Stimulated activated naive CD4-positive, alpha-beta T cell treated with Interleukin-2 at 50 U/mL for 16 hours (primary cell): ENCODE measurements at regions not wholly inside any gene's neighbourhood (a gene's known extent, or its start where the extent isn't known, plus 50 kb on each side); places are given as distances from the start of the nearest gene placed in this dataset.

Experiments
- DNase-seq: peaks from one replicate; lab custom pipeline; 2025; lab: John Stamatoyannopoulos, UW

DNA sequence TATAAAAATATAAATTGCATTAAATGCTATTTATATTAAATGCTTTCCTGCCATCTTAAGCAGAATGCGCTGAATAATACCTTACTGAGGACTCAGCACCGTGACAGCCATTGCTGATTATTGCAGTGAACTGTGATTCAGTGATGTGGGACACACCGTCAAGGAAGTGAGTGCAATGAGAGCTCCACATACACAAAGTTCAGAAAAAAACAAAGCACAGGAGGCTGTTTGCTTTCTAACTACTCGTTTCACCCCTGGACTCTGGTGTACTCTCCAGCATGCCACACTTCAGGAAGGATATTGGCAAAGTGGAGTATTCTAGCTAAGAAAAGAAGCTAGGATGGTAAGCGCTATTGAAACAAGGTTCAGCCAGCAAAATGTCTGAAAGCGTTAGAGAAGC, 57.4 kb upstream of the CXADR start:
- no peak for DNase-seq

- no peak for DNase-seq
These were observed 54.6 kb upstream of the CXADR start for GRCh38 chr21:17458279-17458678.

GRCh38 chr21:17460094-17460493, 52.7 kb upstream of the CXADR start:
- no peak for DNase-seq

DNA sequence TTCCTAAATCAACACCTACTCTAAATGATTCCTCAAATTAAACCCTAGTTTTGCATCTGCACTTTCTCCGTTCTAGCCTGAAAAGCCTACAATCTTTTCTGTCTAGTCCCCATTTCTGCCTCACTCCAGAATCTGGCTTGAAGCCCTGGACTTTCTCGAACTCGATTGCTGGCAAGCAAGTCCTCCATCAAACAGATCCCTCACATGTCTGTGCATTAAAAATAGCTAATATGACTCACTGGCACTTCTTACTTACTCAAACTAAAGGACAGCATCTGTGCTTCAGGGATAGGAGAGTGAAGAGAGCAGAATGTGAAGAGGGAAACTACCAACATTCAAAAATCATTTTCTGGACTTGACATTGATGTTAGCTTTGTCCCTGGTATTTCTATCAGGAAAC, 51.8 kb upstream of the CXADR start:
- no peak for DNase-seq

- DNase-seq, result no peak
These were observed 51.3 kb upstream of the CXADR start for GRCh38 chr21:17461582-17461981.

DNA sequence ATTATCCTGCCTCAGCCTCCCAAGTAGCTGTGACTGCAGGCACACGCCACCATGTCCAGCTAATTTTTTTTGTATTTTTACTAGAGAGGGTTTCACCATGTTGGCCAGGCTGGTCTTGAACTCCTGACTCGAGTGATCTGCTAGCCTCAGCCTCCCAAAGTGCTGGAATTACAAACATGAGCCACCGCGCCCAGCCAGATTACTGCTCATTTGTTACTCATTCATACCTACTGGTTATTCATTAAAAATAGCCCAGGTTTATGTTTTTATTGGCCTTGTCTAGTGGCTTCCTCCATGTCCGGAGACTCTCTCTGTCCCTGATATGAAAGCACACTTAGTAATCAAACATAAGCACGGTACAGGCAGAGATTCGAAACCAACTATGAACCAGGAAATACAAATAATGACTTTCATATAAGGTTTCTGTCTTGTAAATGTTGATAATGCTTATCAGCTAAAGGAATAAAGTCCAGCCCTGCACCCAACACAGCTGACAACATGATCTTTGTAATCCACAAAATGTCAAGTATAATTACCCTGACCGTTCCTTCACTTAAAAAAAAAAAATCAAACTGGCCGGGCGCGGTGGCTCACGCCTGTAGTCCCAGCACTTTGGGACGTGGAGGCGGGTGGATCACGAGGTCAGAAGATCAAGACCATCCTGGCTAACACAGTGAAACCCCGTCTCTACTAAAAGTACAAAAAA, 50.4 kb upstream of the CXADR start:
- DNase-seq, result no peak
